Spleen (tissue), 11 donors: ENCODE measurements at regions not wholly inside any gene's neighbourhood (a gene's known extent, or its start where the extent isn't known, plus 50 kb on each side); places are given as distances from the start of the nearest gene placed in this dataset.

ENCODE experiments used
- DNase-seq: peaks from one replicate; pipeline ENCODE4 v3.0.0-alpha.2; 2020
- H3K27ac ChIP-seq, 8 donors: fragments of 200-600 bp; sonication (generic) in 7 of 8; 1 replicate in 4 of 8; 2 replicates in 4 of 8; pipeline versions ENCODE4 v1.5.0 to v1.8.0; 2016 to 2021; ENCODE audit warnings: inconsistent platforms in 4 of 8, mild to moderate bottlenecking in 4 of 8, moderate library complexity in 1 of 8
- H3K27me3 ChIP-seq, 7 donors: fragments of 200-600 bp; sonication (generic) in 6 of 7; replicated peaks in 1 of 7; 1 replicate in 4 of 7; 2 replicates in 3 of 7; pipeline versions ENCODE4 v1.5.0 to v1.8.0; 2016 to 2021; ENCODE audit warnings: inconsistent platforms in 3 of 7, mild to moderate bottlenecking in 1 of 7
- H3K36me3 ChIP-seq, 6 donors: fragments of 200-600 bp; sonication (generic) in 5 of 6; 1 replicate in 4 of 6; 2 replicates in 2 of 6; pipeline versions ENCODE4 v1.5.0 to v1.8.0; 2016 to 2021; ENCODE audit warnings: inconsistent platforms in 2 of 6
- H3K4me1 ChIP-seq, 6 donors: fragments of 200-600 bp; sonication (generic) in 5 of 6; 1 replicate in 3 of 6; 2 replicates in 3 of 6; pipeline versions ENCODE4 v1.5.0 to v1.8.0; 2016 to 2021; ENCODE audit warnings: inconsistent platforms in 3 of 6
- H3K4me3 ChIP-seq, 8 donors: fragments of 200-600 bp; sonication (generic) in 7 of 8; 1 replicate in 4 of 8; 2 replicates in 4 of 8; pipeline versions ENCODE4 v1.5.0 to v1.8.0; 2016 to 2021; ENCODE audit warnings: inconsistent platforms in 4 of 8, mild to moderate bottlenecking in 4 of 8, moderate library complexity in 2 of 8
- H3K9me3 ChIP-seq, 8 donors: fragments of 200-600 bp; sonication (generic) in 7 of 8; 1 replicate in 4 of 8; 2 replicates in 4 of 8; pipeline versions ENCODE4 v1.5.0 to v1.8.0; 2016 to 2021; ENCODE audit warnings: inconsistent platforms in 4 of 8
- POLR2A ChIP-seq, 3 donors: fragments of 450-650 bp; IDR thresholded peaks; one replicate each; pipeline ENCODE4 v1.5.1; 2017; ENCODE audit warnings: antibody characterized with exemption in 3 of 3, mild to moderate bottlenecking in 1 of 3
- POLR2AphosphoS5 ChIP-seq, 3 donors: sonication (generic); formaldehyde crosslinking; IDR thresholded peaks; one replicate each; pipeline ENCODE4 v1.5.1; 2017; ENCODE audit warnings: antibody characterized with exemption in 3 of 3
- WGBS, 5 donors: extraction: QIAGEN DNeasy Blood & Tissue Kit in 3 of 5; methylation state at CpG; one replicate each; pipeline versions ENCODE4 v1.1.5 to v1.1.7; 2013 to 2018; 5-methylcytosine and 5-hydroxymethylcytosine counted together
- intact Hi-C: fragments of 100-400 bp; cut with DNase I; formaldehyde crosslinking; loops from one replicate; pipeline ENCODE4 v1.15.0; 2023; ENCODE audit warnings: low total_unique reads
- TF ChIP-seq, protein P1 (sequence below), 11 experiments: fragments of 200-600 bp in 7 of 11; fragments of 450-650 bp in 4 of 11; sonication (generic) in 4 of 11; IDR thresholded peaks in 8 of 11; conservative IDR thresholded peaks in 3 of 11; 1 replicate in 7 of 11; 2 replicates in 4 of 11; pipeline versions ENCODE4 v1.4.0 to v1.8.0; 2016 to 2021; ENCODE audit warnings: antibody characterized with exemption in 11 of 11, inconsistent platforms in 4 of 11, mild to moderate bottlenecking in 1 of 11
- donor health status: healthy with polysubstance abuse.
- donor health status: DM: no; HTN: no; CAD: no; lungs with moderate emphysema.
- donor health status: DM: no; HTN: no; CAD: no.
- donor health status: Bipolar disorder and iron deficiency.
- donor health status: healthy.
- donor health status: DM: no; HTN: no; CAD: no.
- donor health status: DM: yes; HTN: yes; CAD: no.

DNA sequence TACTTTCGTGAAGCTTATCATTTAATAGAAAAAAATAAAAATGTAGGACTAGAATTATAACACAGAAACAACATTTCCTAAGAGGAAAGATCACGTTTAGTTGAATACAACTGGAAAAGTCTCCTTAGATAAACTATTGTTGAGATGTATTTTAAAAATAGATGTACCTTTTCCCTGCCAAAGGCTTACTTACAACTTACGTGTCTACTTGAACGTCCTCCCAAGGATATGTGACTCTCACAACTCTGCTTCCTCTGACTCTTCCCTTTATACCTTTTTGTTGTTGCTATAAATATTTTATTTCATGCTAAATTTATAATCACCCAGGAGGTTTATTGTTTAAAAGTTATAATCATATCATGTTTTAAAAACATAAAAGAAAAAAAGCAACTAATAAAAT, 908.0 kb upstream of the ROBO1 start:
- no peak for DNase-seq
- 55 to 73% (median 66%) methylated on average over 4 of the region's 4 CpGs for WGBS, 5 donors
- intact Hi-C loops: no loop called here
- TF ChIP-seq POLR2A (IDR thresholded peaks at IDR 0.05): no peak
- TF ChIP-seq, protein P1, sequence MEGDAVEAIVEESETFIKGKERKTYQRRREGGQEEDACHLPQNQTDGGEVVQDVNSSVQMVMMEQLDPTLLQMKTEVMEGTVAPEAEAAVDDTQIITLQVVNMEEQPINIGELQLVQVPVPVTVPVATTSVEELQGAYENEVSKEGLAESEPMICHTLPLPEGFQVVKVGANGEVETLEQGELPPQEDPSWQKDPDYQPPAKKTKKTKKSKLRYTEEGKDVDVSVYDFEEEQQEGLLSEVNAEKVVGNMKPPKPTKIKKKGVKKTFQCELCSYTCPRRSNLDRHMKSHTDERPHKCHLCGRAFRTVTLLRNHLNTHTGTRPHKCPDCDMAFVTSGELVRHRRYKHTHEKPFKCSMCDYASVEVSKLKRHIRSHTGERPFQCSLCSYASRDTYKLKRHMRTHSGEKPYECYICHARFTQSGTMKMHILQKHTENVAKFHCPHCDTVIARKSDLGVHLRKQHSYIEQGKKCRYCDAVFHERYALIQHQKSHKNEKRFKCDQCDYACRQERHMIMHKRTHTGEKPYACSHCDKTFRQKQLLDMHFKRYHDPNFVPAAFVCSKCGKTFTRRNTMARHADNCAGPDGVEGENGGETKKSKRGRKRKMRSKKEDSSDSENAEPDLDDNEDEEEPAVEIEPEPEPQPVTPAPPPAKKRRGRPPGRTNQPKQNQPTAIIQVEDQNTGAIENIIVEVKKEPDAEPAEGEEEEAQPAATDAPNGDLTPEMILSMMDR (IDR thresholded peaks at IDR 0.05 in 8 of 11, conservative IDR thresholded peaks at IDR 0.05 in 3 of 11): no peak
- TF ChIP-seq POLR2AphosphoS5 (IDR thresholded peaks at IDR 0.05): no peak
- Histone ChIP-seq H3K36me3 (no peaks in the 10 kb centered on the region), H3K9me3 (peaks cover 0 to 6% (median 0%) of the 10 kb centered on the region in 8 donors), H3K27me3 (no peaks in the 10 kb centered on the region), H3K4me3 (no peak overlapping the region), H3K4me1 (no peaks in the 10 kb centered on the region), H3K27ac (no peak overlapping the region)

DNA sequence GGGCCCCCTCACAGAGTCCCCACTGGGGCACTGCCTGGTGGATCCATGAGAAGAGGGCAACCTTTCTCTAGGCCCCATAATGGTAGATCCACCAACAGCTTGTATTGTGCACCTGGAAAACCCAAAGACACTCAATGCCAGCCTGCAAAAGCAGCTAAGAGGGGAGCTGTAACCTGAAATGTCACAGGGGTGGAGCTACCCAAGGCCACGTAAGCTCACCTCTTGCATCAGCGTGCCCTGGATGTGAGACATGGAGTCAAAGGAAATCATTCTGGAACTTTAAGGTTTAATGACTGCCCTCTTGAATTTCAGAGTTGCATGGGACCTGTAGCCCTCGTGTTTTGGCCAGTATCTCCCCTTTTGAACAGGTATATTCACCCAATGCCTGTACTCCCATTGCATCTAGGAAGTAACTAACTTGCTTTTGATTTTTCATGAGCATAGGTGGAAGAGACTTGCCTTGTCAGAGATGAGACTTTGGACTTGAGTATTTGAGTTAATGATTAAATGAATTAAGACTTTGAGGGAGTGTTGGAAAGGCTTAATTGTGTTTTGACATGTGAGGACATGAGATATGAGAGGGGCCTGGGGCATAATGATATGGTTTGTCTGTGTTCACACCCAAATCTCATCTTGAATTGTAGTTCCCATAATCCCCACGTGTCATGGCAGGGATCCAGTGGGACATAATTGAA, 900.9 kb upstream of the ROBO1 start:
- no peaks in the 10 kb centered on the region for H3K27me3 ChIP-seq
- TF ChIP-seq POLR2AphosphoS5 (IDR thresholded peaks at IDR 0.05) (no peak), POLR2A (IDR thresholded peaks at IDR 0.05) (no peak)
- TF ChIP-seq, protein P1 (IDR thresholded peaks at IDR 0.05 in 8 of 11, conservative IDR thresholded peaks at IDR 0.05 in 3 of 11): no peak
- intact Hi-C loops: no loop called here
- 59 to 74% (median 68%) methylated on average over 4 of the region's 4 CpGs for WGBS, 5 donors
- no peak overlapping the region for H3K4me3 ChIP-seq
- H3K9me3 ChIP-seq: peaks cover 0 to 37% (median 23%) of the 10 kb centered on the region in 8 donors
- H3K4me1 ChIP-seq: no peaks in the 10 kb centered on the region
- no peak overlapping the region for H3K27ac ChIP-seq
- no peak for DNase-seq
- H3K36me3 ChIP-seq: no peaks in the 10 kb centered on the region

DNA sequence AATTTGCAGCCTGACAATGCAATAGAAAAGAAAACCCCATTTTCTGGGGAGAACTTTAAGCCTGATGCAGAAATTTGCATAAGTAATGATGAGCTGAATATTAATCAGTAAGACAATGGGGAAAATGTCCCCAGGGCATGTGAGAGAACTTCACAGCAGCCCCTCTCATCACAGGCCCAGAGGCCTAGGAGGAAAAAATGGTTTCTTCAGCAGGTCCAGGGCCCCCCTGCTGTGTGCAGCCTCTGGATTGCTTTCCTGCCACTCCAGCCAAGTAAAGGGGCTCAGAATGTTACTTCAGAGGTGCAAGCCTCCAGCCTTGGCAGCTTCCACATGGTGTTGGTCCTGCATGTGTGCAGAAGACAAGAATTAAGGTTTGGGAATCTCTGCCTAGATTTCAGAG, 900.3 kb upstream of the ROBO1 start:
- H3K27me3 ChIP-seq: no peaks in the 10 kb centered on the region
- no peak overlapping the region for H3K4me3 ChIP-seq
- H3K4me1 ChIP-seq: no peaks in the 10 kb centered on the region
- no peak for DNase-seq
- TF ChIP-seq, protein P1 (IDR thresholded peaks at IDR 0.05 in 8 of 11, conservative IDR thresholded peaks at IDR 0.05 in 3 of 11): no peak
- no peak for TF ChIP-seq POLR2AphosphoS5 (IDR thresholded peaks at IDR 0.05)
- TF ChIP-seq POLR2A (IDR thresholded peaks at IDR 0.05): no peak
- H3K9me3 ChIP-seq: peaks cover 0 to 37% (median 23%) of the 10 kb centered on the region in 8 donors
- no peak overlapping the region for H3K27ac ChIP-seq
- intact Hi-C loops: no loop called here
- no peaks in the 10 kb centered on the region for H3K36me3 ChIP-seq

DNA sequence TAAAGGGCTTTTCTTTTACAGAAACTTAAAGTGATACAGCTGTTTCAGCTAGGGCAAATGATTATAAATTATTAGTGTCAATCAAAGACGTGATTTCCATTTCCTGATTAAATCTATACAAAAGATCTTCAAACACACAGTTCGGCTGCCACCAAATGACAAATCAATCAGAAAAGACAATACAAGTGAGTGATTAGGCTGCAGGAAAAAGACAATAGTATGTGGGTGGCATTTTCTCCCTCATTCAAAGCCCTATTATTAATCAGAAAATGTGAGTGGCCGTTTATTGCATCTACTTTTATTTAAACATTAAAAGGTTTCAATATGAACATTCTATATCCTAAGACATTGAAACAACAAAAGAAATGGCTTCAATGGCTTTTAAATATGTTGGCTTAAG, 895.6 kb upstream of the ROBO1 start:
- intact Hi-C loops: no loop called here
- H3K4me1 ChIP-seq: no peaks in the 10 kb centered on the region
- H3K9me3 ChIP-seq: peaks cover 0 to 21% (median 12%) of the 10 kb centered on the region in 8 donors
- DNase-seq: no peak
- H3K36me3 ChIP-seq: no peaks in the 10 kb centered on the region
- TF ChIP-seq, protein P1 (IDR thresholded peaks at IDR 0.05 in 8 of 11, conservative IDR thresholded peaks at IDR 0.05 in 3 of 11): no peak
- TF ChIP-seq POLR2A (IDR thresholded peaks at IDR 0.05): no peak
- no peak for TF ChIP-seq POLR2AphosphoS5 (IDR thresholded peaks at IDR 0.05)
- 47 to 72% (median 49%) methylated on average over 3 of the region's 3 CpGs for WGBS, 5 donors
- no peak overlapping the region for H3K27ac ChIP-seq
- H3K4me3 ChIP-seq: no peak overlapping the region
- no peaks in the 10 kb centered on the region for H3K27me3 ChIP-seq
